SIG-M5 treated with dmso at 0.1 percent for 504 hours (cell line): ENCODE measurements at regions not wholly inside any gene's neighbourhood (a gene's known extent, or its start where the extent isn't known, plus 50 kb on each side); places are given as distances from the start of the nearest gene placed in this dataset.

Source experiments
- DNase-seq: peaks from one replicate; lab custom pipeline; 2025; ENCODE audit not compliant: unreplicated experiment; lab: John Stamatoyannopoulos, UW

DNA sequence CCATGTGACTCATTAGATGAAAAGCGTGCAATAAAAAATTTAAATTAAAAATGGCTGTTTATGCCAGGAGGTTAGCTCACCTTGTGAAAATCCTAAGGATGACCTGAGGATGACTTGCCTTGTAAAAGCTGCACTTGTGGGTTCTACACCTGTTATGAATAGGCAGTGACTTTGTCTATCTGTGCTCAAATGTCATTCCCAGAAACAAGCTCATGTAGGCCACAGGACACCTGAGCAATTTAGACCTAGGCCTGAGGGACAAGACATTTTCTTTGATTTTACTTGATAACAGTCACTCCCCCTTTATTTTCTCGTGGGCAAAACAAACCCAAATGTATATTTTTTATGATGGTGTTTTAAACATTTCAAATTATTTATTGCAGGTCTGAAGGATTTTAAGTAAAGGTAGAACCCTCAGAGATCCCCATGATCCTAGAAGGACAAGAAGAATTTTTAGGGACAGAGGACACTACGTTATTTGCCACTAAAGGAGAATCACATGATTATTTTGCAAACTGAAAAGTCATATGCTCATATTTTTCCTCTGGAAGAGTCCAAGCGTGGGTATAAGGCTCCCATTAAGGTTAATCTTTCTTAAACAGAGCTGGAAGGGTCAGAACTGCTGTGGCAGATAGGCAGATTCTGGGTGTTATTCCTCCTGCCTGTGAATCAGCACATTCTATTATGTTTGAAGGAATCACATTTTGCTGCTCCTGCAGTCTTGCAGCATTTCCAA, 277.5 kb upstream of the MAN1A1 start:
- no peak for DNase-seq

DNA sequence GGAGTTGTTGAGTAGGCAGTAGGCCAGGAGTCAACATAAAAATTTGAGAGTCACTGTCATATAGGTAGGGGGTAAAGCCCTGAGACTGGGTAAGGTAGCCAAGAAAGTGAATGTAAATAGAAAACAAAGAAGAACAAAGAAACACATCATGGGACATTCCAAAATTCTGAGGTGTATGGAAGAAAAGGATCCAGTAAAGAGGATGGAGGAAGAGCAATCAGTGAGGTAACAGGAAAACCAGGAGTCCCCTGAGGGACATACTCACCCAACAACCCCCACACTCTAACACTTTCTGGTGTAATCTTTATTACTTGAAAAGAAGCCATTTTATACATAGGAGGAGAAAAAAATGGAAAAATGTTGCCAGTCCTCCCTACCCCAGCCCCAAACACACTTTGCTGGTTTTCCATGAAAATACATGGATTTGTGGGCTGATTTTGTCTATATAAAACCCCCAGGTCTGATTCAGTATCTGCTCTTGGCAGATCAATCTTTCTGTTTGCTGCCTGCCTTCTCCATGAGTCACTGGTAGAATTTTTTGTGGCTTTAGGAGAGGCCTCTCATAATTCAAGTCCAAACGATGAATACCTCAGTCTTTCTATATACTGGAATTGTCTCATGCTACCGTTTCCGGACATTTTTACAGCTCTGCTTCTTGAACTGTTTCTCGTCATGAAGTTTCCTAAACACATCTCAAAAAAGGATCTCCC, 271.4 kb upstream of the MAN1A1 start:
- DNase-seq = no peak

GRCh38 chr6:119614138-119614537, 264.6 kb upstream of the MAN1A1 start:
- no peak for DNase-seq

GRCh38 chr6:119612911-119613381, 263.4 kb upstream of the MAN1A1 start:
- no peak for DNase-seq

- DNase-seq = no peak
These were observed 262.8 kb upstream of the MAN1A1 start for GRCh38 chr6:119612176-119612891.

GRCh38 chr6:119610754-119611153, 261.2 kb upstream of the MAN1A1 start:
- DNase-seq = no peak

DNA sequence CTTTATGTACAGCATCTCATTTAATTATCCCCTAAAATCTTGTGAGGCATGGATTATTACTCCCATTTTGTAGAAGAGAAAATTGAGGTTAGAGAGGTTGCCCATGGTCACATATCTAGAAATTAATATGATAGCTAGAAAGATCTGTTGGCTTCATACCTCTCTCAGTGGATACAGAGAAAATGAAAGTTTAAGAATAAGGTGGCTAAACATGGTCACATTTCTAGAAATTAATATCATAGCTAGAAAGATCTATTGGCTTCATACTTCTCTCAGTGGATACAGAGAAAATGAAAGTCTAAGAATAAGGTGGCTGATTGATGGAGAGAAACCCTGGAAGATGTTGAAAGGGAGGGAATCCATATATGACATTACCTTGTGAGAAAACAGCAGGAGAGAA, 260.7 kb upstream of the MAN1A1 start:
- no peak for DNase-seq

GRCh38 chr6:119609865-119610264, 260.3 kb upstream of the MAN1A1 start:
- no peak for DNase-seq

DNA sequence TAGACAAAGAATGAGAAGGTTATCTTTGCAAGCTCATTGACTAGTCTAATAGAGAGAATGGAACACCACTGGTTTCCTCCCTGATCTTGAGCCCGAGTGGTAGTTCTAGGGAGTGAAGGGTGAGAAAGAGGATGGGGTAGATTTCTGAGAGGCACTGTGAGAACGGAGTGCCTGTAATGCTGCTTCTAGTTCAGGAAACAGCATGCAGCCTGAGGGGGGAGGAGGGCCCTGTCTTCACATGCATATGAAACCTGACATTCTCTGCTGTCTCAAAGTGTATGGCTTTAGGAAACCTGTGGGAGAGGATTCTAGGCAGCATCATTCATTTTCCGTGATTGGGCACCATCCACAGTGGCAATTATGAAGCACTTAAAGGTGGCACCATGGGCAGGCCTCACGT, 259.4 kb upstream of the MAN1A1 start:
- DNase-seq = no peak

DNA sequence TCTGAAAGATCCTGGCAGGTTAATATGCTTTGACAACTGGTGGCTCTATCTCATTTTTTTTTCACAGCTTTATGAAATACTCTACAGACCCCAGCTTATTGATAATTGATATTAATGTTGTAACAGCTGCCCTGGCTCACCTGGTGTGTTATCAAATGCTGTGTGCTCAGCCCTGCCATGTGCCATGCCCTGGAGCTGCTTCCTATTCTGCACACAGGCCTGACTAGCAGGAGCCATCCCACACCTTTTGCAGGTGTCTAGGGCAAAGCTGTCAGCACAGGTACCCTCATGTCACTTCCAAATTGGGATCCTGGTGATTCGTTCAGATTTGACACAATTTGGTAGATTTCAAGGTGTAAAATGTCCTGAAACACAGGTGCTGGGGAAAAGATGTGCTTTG, 254.6 kb upstream of the MAN1A1 start:
- no peak for DNase-seq

GRCh38 chr6:119603501-119603900, 253.9 kb upstream of the MAN1A1 start:
- DNase-seq = no peak

DNA sequence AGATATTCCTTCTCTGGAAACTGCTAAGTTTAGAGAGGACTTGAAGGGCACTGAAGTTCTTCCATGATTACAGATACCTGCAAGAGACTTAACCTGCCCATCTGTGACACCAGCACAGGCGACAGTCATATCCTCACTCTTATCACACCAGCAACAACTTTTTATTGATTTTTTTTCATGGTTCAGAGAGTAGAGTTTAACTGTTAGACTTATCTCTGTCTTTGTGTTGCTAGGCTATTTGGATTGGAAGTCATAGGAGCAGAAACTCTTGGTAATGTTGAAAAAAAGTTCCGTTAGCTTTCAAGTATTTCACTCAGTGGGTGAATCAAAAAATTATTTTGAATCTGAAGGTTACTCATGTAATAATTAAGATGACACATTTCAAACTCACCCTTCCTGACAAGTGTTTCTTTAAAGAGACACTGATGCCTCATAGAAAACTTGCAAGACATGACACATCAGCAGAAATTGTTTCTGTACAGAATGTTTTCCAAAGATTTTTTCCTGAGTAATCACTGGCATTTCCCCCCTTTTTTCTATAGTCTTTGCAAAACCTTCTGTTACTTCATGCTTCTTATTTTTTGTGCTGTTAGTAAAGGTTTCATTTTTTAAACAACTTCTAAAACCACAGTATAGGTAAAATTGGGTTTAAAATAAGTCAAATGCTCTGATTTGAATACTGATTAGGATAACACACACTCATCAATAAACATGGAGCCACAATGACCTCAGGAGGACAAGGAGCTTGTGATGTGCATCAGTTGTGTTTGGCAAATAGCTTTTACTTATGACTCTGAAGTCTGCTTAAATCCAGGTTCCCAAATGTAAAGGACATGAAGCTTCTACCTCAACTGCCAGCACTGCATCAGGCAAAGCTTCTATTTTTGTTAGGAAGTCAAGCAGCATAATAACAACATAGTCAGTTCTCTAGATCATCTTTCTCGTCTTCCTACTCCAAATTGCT, 252.9 kb upstream of the MAN1A1 start:
- DNase-seq = no peak

DNA sequence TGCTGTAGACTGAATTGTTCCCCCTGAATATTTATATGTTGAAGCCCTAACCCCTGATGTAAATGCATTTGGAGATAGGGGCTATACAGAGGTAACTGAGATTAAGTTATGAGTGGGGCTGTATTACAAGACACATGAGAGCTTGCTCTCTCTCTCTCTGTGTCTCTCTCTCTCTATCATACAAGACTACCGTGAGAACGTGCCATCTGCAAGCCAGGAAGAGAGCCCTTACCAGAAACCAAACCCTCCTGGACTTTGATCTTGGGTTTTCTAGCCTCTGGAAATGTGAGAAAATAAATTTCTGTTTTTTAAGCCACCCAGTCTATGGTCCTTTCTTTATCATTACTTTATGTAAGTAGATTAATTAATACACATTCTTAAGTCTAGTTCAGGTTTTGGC, 249.3 kb upstream of the MAN1A1 start:
- no peak for DNase-seq

DNA sequence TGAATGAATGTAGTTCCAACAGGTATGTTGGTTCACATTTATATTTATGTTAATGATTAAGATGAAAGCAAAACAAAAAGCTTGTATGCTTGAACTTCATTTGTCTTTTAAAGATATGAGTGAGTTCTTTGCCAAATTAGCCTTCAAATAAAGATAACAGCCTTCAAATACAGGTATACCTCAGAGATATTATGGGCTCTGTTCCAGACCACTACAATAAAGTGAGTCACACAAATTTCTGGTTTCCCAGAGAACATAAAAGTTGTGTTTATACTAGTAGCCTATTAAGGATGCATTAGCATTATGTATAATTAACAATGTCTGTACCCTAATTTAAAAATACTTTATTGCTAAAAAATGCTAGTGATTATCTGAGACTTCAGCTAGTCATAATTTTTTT, 245.3 kb upstream of the MAN1A1 start:
- no peak for DNase-seq

DNA sequence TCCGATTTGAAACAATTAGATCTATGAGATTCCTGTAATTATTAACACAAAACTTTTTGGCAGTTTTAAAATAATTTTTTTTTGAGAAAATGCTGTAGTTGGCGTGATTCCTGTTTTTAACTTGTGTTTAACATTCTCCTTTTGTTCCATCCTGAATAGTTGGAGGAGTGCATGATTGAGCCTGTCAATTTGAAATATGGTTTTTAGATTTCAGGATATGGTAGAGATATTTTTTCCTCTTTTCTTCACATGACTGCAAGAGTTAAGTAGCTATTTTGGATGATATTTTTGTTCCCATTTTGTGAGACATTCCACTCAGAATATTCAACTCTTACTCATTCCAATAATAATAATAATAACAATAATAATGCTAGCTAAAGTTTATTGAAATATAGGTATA, 241.7 kb upstream of the MAN1A1 start:
- DNase-seq = no peak

GRCh38 chr6:119590066-119590465, 240.5 kb upstream of the MAN1A1 start:
- DNase-seq = no peak

DNA sequence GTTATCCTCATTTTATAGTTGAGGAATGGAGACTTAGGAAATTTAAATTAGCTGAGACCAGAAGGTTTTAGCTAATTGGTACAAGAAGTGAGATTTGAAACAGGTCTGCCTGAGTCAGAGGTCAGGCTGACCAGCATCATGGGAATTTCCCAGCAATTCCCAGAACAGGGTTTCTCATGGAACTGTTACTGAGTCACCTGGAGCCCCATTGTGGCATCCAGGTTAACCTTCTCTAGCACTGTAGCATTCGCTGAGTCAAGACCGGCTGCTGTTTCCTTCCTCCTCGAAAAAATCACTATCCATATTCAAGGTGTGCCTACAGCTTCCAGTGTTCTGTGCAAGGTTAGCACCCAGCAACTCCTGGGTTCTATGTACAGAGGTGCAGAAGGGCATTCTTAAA, 238.0 kb upstream of the MAN1A1 start:
- no peak for DNase-seq

- DNase-seq = no peak
These were observed 236.8 kb upstream of the MAN1A1 start for GRCh38 chr6:119586250-119586882.

- no peak for DNase-seq
These were observed 234.5 kb upstream of the MAN1A1 start for GRCh38 chr6:119584088-119584487.

GRCh38 chr6:119581220-119581619, 231.7 kb upstream of the MAN1A1 start:
- no peak for DNase-seq
